Right lobe of liver (tissue), 4 donors: ENCODE measurements at regions not wholly inside any gene's neighbourhood (a gene's known extent, or its start where the extent isn't known, plus 50 kb on each side); places are given as distances from the start of the nearest gene placed in this dataset.

Source experiments
- POLR2A ChIP-seq: fragments of 450-650 bp; IDR thresholded peaks from one replicate; pipeline ENCODE4 v1.6.1; 2017; ENCODE audit warnings: antibody characterized with exemption, mild to moderate bottlenecking
- TF ChIP-seq, protein P1 (sequence below), 4 donors: fragments of 200-600 bp in 3 of 4; fragments of 450-650 bp in 1 of 4; IDR thresholded peaks; one replicate each; pipeline versions ENCODE4 v1.5.1 to v1.8.0; 2016 to 2022; ENCODE audit warnings: antibody characterized with exemption in 4 of 4, mild to moderate bottlenecking in 2 of 4
- donor health status: DM: no; HTN: no; CAD: no.
- donor health status: DM: no; HTN: no; CAD: no.
- donor health status: DM: no; HTN: yes; CAD: no.

DNA sequence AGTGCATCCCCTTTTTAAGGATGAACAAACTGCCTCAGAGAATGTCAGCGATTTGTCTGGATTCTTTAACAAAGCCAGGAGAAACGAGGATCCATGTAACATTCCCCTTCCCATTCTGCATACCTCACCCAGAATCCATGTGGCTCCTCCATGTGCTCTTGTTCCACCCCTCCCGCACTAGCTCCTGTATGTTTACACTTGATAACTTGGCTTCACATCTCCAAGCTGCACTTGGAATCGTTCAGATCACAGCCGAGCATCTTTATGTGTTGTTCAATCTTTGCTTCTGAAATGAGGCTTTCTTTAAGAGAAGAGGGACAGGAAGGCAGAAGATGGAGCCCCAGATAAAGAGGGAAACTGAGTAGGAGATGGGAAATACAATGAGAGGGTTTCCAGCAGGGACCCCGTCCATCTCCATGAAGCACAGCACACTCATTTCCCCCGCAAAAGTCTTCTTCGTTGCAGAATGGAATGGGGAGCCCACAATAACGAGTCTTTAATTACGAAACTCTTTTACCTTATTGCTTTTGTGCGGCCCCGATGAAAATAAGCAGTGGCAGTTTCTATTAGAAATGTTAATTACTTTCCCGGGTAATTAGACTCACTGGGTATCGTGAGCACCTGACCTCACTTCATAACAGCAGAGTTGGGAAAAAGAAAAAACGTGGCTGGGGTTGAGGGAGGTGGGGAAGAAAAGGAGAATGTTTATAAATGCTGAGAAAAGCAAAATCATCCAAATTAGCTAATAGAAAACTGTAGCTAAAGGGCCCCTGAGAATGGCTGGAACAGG is 96.8 kb upstream of the ISX start:
- TF ChIP-seq, protein P1, sequence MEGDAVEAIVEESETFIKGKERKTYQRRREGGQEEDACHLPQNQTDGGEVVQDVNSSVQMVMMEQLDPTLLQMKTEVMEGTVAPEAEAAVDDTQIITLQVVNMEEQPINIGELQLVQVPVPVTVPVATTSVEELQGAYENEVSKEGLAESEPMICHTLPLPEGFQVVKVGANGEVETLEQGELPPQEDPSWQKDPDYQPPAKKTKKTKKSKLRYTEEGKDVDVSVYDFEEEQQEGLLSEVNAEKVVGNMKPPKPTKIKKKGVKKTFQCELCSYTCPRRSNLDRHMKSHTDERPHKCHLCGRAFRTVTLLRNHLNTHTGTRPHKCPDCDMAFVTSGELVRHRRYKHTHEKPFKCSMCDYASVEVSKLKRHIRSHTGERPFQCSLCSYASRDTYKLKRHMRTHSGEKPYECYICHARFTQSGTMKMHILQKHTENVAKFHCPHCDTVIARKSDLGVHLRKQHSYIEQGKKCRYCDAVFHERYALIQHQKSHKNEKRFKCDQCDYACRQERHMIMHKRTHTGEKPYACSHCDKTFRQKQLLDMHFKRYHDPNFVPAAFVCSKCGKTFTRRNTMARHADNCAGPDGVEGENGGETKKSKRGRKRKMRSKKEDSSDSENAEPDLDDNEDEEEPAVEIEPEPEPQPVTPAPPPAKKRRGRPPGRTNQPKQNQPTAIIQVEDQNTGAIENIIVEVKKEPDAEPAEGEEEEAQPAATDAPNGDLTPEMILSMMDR (IDR thresholded peaks at IDR 0.05) = no peak
- TF ChIP-seq POLR2A = no peak
